ENCODE measurements at regions not wholly inside any gene's neighbourhood (a gene's known extent, or its start where the extent isn't known, plus 50 kb on each side); places are given as distances from the start of the nearest gene placed in this dataset.
"Not testable (repeated sequence)": the region's sequence is repeated elsewhere in the genome, so short reads cannot be mapped to it uniquely, and the experiment has no call there.

- H3K27ac Mint-ChIP-seq = no peak overlapping the region
- no peaks in the 10 kb centered on the region for H3K9me3 Mint-ChIP-seq
Measured at GRCh38 chr3:89954137-89954536, 846.7 kb downstream of the EPHA3 start.

GRCh38 chr3:89955156-89955555 lies 847.7 kb downstream of the EPHA3 start:
- Mint-ChIP-seq H3K36me3 (no peaks in the 10 kb centered on the region), H3K27me3 (no peaks in the 10 kb centered on the region), H3K27ac (no peak overlapping the region), H3K4me1 (no peaks in the 10 kb centered on the region), H3K9me3 (no peaks in the 10 kb centered on the region), H3K4me3 (no peak overlapping the region)
- DNase-seq = no peak
- no peak for ATAC-seq (replicated peaks)

More at GRCh38 chr3:89954137-89954536, 846.7 kb downstream of the EPHA3 start:
- Mint-ChIP-seq H3K4me3 (no peak overlapping the region), H3K4me1 (no peaks in the 10 kb centered on the region), H3K27me3 (no peaks in the 10 kb centered on the region), H3K36me3 (no peaks in the 10 kb centered on the region)
- ATAC-seq (replicated peaks) = no peak
- no peak for DNase-seq

GRCh38 chr3:89957451-89957850 lies 850.0 kb downstream of the EPHA3 start:
- no peak overlapping the region for H3K4me3 Mint-ChIP-seq
- H3K4me1 Mint-ChIP-seq = no peaks in the 10 kb centered on the region
- no peaks in the 10 kb centered on the region for H3K36me3 Mint-ChIP-seq
- no peak for DNase-seq
- H3K27me3 Mint-ChIP-seq = no peaks in the 10 kb centered on the region
- H3K9me3 Mint-ChIP-seq = no peaks in the 10 kb centered on the region
- ATAC-seq (replicated peaks) = no peak
- no peak overlapping the region for H3K27ac Mint-ChIP-seq

- H3K27ac Mint-ChIP-seq; H3K4me3 Mint-ChIP-seq; H3K9me3 Mint-ChIP-seq; ATAC-seq (replicated peaks); H3K36me3 Mint-ChIP-seq; H3K4me1 Mint-ChIP-seq; DNase-seq; H3K27me3 Mint-ChIP-seq: not testable (repeated sequence)
Measured at GRCh38 chr3:89958163-89958562, 850.7 kb downstream of the EPHA3 start.

- no peaks in the 10 kb centered on the region for H3K36me3 Mint-ChIP-seq
- H3K4me1 Mint-ChIP-seq = no peaks in the 10 kb centered on the region
- no peaks in the 10 kb centered on the region for H3K27me3 Mint-ChIP-seq
- no peak overlapping the region for H3K27ac Mint-ChIP-seq
- peaks cover 4 to 8% of the 10 kb centered on the region in 2 donors for H3K9me3 Mint-ChIP-seq
- DNase-seq = no peak
- ATAC-seq (replicated peaks) = no peak
- H3K4me3 Mint-ChIP-seq = no peak overlapping the region
Measured at GRCh38 chr3:89964347-89964746, 856.9 kb downstream of the EPHA3 start.

- H3K27me3 Mint-ChIP-seq = no peaks in the 10 kb centered on the region
- H3K36me3 Mint-ChIP-seq = no peaks in the 10 kb centered on the region
- no peak overlapping the region for H3K27ac Mint-ChIP-seq
- peaks cover 4 to 8% of the 10 kb centered on the region in 2 donors for H3K9me3 Mint-ChIP-seq
- ATAC-seq (replicated peaks) = no peak
- no peak for DNase-seq
- no peak overlapping the region for H3K4me3 Mint-ChIP-seq
- H3K4me1 Mint-ChIP-seq = no peaks in the 10 kb centered on the region
Measured at GRCh38 chr3:89966877-89967665, 859.6 kb downstream of the EPHA3 start.

- no peak overlapping the region for H3K4me3 Mint-ChIP-seq
- no peaks in the 10 kb centered on the region for H3K27me3 Mint-ChIP-seq
- no peak for DNase-seq
- no peak overlapping the region for H3K27ac Mint-ChIP-seq
- no peak for ATAC-seq (replicated peaks)
- H3K9me3 Mint-ChIP-seq = peaks cover 7 to 8% of the 10 kb centered on the region in 2 donors
- no peaks in the 10 kb centered on the region for H3K36me3 Mint-ChIP-seq
- no peaks in the 10 kb centered on the region for H3K4me1 Mint-ChIP-seq
Measured at GRCh38 chr3:89971329-89971728, 863.9 kb downstream of the EPHA3 start.

GRCh38 chr3:89973156-89973555 lies 865.7 kb downstream of the EPHA3 start:
- Mint-ChIP-seq H3K4me3 (no peak overlapping the region), H3K36me3 (no peaks in the 10 kb centered on the region), H3K27ac (no peak overlapping the region), H3K9me3 (peaks cover 1 to 4% of the 10 kb centered on the region in 2 donors), H3K27me3 (no peaks in the 10 kb centered on the region), H3K4me1 (no peaks in the 10 kb centered on the region)
- ATAC-seq (replicated peaks) (no peak), DNase-seq (no peak)

GRCh38 chr3:89974903-89975519 lies 867.6 kb downstream of the EPHA3 start:
- Mint-ChIP-seq H3K9me3 (peaks cover 1 to 3% of the 10 kb centered on the region in 2 donors), H3K36me3 (no peaks in the 10 kb centered on the region), H3K4me3 (no peak overlapping the region), H3K27me3 (no peaks in the 10 kb centered on the region), H3K4me1 (no peaks in the 10 kb centered on the region), H3K27ac (no peak overlapping the region)
- DNase-seq (no peak), ATAC-seq (replicated peaks) (no peak)

GRCh38 chr3:89983449-89983848 lies 876.0 kb downstream of the EPHA3 start:
- DNase-seq = no peak
- Mint-ChIP-seq H3K27me3 (no peaks in the 10 kb centered on the region), H3K9me3 (peaks cover 6 to 11% of the 10 kb centered on the region in 2 donors), H3K36me3 (no peaks in the 10 kb centered on the region), H3K4me1 (no peaks in the 10 kb centered on the region), H3K27ac (no peak overlapping the region), H3K4me3 (no peak overlapping the region)
- ATAC-seq (replicated peaks) = no peak

- H3K9me3 Mint-ChIP-seq = peaks cover 1 to 4% of the 10 kb centered on the region in 2 donors
- no peaks in the 10 kb centered on the region for H3K27me3 Mint-ChIP-seq
- no peak for ATAC-seq (replicated peaks)
- DNase-seq = no peak
- no peaks in the 10 kb centered on the region for H3K4me1 Mint-ChIP-seq
- no peak overlapping the region for H3K27ac Mint-ChIP-seq
- H3K36me3 Mint-ChIP-seq = no peaks in the 10 kb centered on the region
- no peak overlapping the region for H3K4me3 Mint-ChIP-seq
Measured at GRCh38 chr3:90005281-90005847, 897.9 kb downstream of the EPHA3 start.

- Mint-ChIP-seq H3K4me1 (no peaks in the 10 kb centered on the region), H3K27ac (no peak overlapping the region), H3K36me3 (no peaks in the 10 kb centered on the region), H3K9me3 (peaks cover 0 to under 1% of the 10 kb centered on the region in 2 donors), H3K27me3 (no peaks in the 10 kb centered on the region), H3K4me3 (no peak overlapping the region)
- DNase-seq (no peak), ATAC-seq (replicated peaks) (peak in 1 of 2 donors; percentile 12)
Measured at GRCh38 chr3:90007778-90008499, 900.5 kb downstream of the EPHA3 start.

GRCh38 chr3:90010341-90010740 lies 902.9 kb downstream of the EPHA3 start:
- no peaks in the 10 kb centered on the region for H3K4me1 Mint-ChIP-seq

GRCh38 chr3:90011131-90011530 lies 903.7 kb downstream of the EPHA3 start:
- Mint-ChIP-seq H3K27ac (no peak overlapping the region), H3K4me3 (no peak overlapping the region), H3K4me1 (no peaks in the 10 kb centered on the region), H3K36me3 (no peaks in the 10 kb centered on the region), H3K9me3 (peaks cover 0 to 4% of the 10 kb centered on the region in 2 donors), H3K27me3 (no peaks in the 10 kb centered on the region)
- no peak for DNase-seq
- ATAC-seq (replicated peaks) = no peak

More at GRCh38 chr3:90010341-90010740, 902.9 kb downstream of the EPHA3 start:
- Mint-ChIP-seq H3K36me3 (no peaks in the 10 kb centered on the region), H3K27ac (no peak overlapping the region), H3K4me3 (no peak overlapping the region), H3K27me3 (no peaks in the 10 kb centered on the region), H3K9me3 (peaks cover 0 to 4% of the 10 kb centered on the region in 2 donors)
- no peak for DNase-seq
- ATAC-seq (replicated peaks) = no peak

Data from stimulated activated naive B cell treated with anti-CD40 and anti-IgM and Interleukin-4, amounts not matched to agents 10 μg/mL and 1 μg/mL and 100 μg/mL, for 72 hours (primary cell).